Retinal pigment epithelial cell (primary cell): ENCODE measurements at regions not wholly inside any gene's neighbourhood (a gene's known extent, or its start where the extent isn't known, plus 50 kb on each side); places are given as distances from the start of the nearest gene placed in this dataset.
"Not testable (repeated sequence)": the region's sequence is repeated elsewhere in the genome, so short reads cannot be mapped to it uniquely, and the experiment has no call there.

Experiments
- DNase-seq: peaks from one replicate; pipeline ENCODE4 v3.0.0-alpha.2; 2010; ENCODE audit warnings: low read depth
- H3K4me3 ChIP-seq: 2 replicates; pipeline ENCODE4 v1.5.1; 2011; ENCODE audit warnings: mild to moderate bottlenecking, low read length, control low read depth, moderate library complexity
- TF ChIP-seq, protein P1 (sequence below): conservative IDR thresholded peaks from 2 replicates; pipeline ENCODE4 v1.5.1; 2011; ENCODE audit warnings: low read depth, low read length, control low read depth, inconsistent platforms

DNA sequence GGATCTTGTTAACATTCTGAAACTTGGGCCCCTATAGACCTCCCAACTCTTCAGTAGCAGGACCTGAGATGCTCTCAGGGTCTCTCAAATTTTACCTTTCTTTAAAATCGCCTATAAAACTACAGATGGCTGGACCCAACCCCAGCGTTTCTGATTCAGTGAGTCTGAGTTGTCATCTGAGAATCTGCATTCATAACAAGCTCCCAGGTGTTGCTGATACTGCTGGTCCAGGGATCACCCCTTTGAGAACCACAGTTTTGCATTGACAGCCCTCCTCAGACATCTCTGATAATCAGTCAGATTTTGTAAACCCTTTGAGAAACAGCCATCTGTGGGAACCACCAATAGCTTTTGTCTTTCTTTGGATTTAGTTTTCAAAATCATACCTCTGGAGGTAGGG, 315.8 kb downstream of the CYRIA start:
- TF ChIP-seq, protein P1, sequence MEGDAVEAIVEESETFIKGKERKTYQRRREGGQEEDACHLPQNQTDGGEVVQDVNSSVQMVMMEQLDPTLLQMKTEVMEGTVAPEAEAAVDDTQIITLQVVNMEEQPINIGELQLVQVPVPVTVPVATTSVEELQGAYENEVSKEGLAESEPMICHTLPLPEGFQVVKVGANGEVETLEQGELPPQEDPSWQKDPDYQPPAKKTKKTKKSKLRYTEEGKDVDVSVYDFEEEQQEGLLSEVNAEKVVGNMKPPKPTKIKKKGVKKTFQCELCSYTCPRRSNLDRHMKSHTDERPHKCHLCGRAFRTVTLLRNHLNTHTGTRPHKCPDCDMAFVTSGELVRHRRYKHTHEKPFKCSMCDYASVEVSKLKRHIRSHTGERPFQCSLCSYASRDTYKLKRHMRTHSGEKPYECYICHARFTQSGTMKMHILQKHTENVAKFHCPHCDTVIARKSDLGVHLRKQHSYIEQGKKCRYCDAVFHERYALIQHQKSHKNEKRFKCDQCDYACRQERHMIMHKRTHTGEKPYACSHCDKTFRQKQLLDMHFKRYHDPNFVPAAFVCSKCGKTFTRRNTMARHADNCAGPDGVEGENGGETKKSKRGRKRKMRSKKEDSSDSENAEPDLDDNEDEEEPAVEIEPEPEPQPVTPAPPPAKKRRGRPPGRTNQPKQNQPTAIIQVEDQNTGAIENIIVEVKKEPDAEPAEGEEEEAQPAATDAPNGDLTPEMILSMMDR, result no peak
- no peak for DNase-seq
- no peak overlapping the region for H3K4me3 ChIP-seq

DNA sequence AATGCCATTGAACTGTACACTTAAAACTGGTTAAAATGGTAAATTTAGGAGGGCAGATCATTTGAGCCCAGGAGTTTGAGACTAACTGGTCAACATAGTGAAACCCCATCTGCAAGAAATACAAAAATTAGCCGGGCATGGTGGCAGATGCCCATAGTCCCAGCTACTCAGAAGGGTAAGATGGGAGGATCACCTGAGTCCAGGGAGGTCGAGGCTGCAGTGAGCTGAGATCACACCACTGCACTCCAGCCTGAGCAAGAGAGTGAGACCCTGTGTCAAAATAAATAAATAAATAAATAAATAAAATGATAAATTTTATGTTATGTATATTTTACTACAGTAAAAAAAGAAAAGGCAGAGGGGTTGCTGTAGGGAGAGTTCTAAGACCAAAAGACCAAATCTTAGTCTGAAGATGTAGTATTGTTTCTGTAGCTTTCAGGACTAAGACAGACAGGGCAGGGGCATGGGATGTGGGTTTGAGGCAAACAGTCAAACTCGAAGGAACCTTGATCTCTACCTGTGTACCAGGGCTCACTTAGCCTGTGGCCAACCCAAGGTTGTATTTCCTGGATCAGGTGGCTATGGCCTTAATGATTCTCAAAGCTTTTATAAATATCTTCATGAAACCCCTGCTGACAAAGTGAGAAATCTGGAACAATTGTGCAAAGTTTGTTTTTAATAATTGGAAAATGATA, 316.7 kb downstream of the CYRIA start:
- TF ChIP-seq, protein P1, result no peak
- no peak overlapping the region for H3K4me3 ChIP-seq
- no peak for DNase-seq

DNA sequence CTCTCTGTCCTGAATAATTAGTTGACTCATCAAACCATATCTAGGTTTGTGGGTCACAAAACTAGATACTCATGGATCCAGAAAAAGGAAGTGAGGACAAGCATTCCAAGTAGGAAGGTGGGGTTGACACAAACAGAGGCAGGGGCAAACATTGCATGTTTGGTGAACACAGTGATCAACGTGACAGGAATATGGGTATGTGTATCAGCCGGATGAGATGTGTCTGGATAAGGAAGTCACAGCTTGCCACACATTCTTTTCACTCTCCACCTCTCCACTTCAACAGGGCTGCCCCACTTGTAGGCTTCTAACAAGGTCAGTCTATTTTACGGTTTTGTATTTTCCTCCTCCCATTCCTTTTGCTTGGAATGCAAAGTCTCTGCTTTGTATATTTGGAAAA, 319.0 kb downstream of the CYRIA start:
- TF ChIP-seq, protein P1, result no peak
- no peak for DNase-seq
- H3K4me3 ChIP-seq, result no peak overlapping the region

DNA sequence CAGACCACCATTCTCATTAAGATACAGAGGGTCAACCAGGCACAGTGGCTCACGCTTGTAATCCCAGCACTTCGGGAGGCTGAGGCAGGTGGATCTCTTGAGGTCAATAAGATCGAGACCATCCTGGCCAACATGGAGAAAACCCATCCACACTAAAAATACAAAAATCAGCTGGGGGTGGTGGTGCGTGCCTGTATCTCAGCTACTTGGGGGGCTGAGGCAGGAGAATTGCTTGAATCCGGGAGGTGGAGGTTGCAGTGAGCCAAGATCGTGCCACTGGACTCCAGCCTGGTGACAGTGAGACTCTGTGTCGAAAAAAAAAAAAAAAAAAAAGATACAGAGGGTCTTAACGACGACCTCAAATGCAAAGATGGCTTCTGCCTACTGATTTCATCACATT, 320.4 kb downstream of the CYRIA start:
- DNase-seq, H3K4me3 ChIP-seq: not testable (repeated sequence)

DNA sequence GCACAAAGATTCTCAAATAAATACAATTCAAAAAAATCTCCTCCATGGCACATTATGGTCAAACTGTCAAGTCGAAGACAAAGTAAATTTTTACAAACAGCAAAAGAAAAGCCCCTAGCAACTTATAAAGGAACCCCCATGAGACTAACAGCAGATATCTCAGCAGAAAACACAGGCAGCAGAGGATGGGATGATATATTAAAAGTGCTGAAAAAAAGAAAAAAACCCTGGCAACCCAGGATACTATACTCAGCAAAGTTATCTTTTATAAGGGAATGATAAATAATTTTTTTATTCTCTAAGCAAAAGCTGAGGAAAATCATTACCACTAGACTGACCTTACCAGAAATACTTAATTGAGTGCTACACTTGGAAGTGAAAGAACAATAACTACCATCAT, 326.4 kb downstream of the CYRIA start:
- TF ChIP-seq, protein P1, result no peak
- no peak for DNase-seq
- no peak overlapping the region for H3K4me3 ChIP-seq

DNA sequence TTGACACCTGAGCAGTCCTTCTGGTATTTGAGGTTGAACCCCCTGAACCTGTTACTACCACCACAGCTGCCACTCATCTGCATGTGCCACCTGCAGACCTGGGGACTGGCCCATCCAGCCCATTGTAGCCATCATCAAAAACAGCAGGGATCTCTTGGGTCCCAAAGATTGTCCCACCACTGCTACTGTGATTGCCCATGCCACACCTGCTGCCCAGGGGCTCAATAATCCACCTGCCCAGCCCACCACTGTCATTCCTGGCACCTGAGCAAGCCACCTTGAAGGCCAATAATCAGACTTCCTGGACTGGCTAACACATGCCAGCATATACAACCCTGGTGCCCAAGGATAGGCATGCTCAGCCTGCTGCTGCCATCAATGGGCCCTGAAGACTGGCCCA, 327.6 kb downstream of the CYRIA start:
- TF ChIP-seq, protein P1, result no peak
- H3K4me3 ChIP-seq, result no peak overlapping the region
- DNase-seq, result no peak

DNA sequence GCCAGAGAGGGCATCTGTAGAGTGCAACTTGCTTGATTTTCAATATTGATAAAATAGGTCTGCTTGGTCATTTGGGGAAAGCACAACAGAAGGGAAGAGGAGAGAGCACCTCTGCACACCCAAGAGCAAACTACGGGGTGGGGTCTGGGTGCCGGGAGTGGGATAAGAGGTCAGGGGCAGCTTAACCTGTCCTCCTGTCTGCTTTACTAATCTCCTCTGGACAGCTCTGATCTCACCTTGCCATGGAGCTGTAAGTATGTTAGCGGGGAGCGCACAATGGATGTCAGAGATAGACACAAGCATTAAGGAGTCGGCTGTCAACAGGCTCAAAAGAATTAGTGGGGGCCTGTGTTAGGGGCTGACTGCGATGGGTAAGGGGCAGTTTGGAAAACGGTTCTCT, 328.7 kb downstream of the CYRIA start:
- DNase-seq, result no peak
- H3K4me3 ChIP-seq, result no peak overlapping the region
- TF ChIP-seq, protein P1, result no peak
